PC-3 (cell line): ENCODE measurements at regions not wholly inside any gene's neighbourhood (a gene's known extent, or its start where the extent isn't known, plus 50 kb on each side); places are given as distances from the start of the nearest gene placed in this dataset.

Source experiments
- ATAC-seq: fragments of 200-7000 bp; cut with Tn5 transposase; 2 replicates; pipeline ENCODE4 v1.9.1; 2020; ENCODE audit warnings: mild to moderate bottlenecking, moderate library complexity
- BruUV-seq: library from RNA; stranded (reverse); fragments of 400-500 nt; replicated peaks from 2 replicates; lab custom pipeline; 2021; lab: Mats Ljungman, UMichigan
- CTCF ChIA-PET: fragments of 300-600 bp; sonication (Branson Sonifier 250); formaldehyde crosslinking; loops from one replicate; lab custom pipeline; 2022; ENCODE audit warnings: antibody characterized with exemption; lab: Charles Lee
- POLR2A ChIA-PET: fragments of 300-600 bp; sonication (Branson Sonifier 250); formaldehyde crosslinking; loops from one replicate; lab custom pipeline; 2022; ENCODE audit warnings: antibody characterized with exemption; ENCODE audit not compliant: unreplicated experiment; lab: Charles Lee
- DNase-seq: peaks from one replicate; pipeline ENCODE4 v3.0.0-alpha.2; 2015
- H2AFZ ChIP-seq: fragments of 300-600 bp; sonication (generic); 2 replicates; pipeline ENCODE4 v1.6.0; 2016; ENCODE audit warnings: antibody characterized with exemption, low read length
- H3F3A ChIP-seq: fragments of 300-600 bp; sonication (generic); one replicate; pipeline ENCODE4 v1.6.0; 2017; ENCODE audit warnings: antibody characterized with exemption, low read length, control low read depth, mild to moderate bottlenecking; ENCODE audit not compliant: unreplicated experiment
- H3K27ac ChIP-seq: fragments of 300-600 bp; sonication (generic); 2 replicates; pipeline ENCODE4 v1.5.1; 2016; ENCODE audit warnings: mild to moderate bottlenecking, low read length
- H3K27me3 ChIP-seq: fragments of 300-600 bp; sonication (generic); 2 replicates; pipeline ENCODE4 v1.6.1; 2016; ENCODE audit warnings: low read length, mixed read lengths
- H3K36me3 ChIP-seq: fragments of 300-600 bp; sonication (generic); 2 replicates; pipeline ENCODE4 v1.6.1; 2016; ENCODE audit warnings: low read depth, mixed run types, low read length, mixed read lengths
- H3K4me1 ChIP-seq: fragments of 300-600 bp; sonication (generic); 2 replicates; pipeline ENCODE4 v1.5.1; 2016; ENCODE audit warnings: low read length; ENCODE audit not compliant: insufficient read depth
- H3K4me2 ChIP-seq: fragments of 300-600 bp; sonication (generic); 2 replicates; pipeline ENCODE4 v1.6.0; 2016; ENCODE audit warnings: low read length
- H3K4me3 ChIP-seq: fragments of 300-600 bp; sonication (generic); 2 replicates; pipeline ENCODE4 v1.5.1; 2016; ENCODE audit warnings: mild to moderate bottlenecking, low read length, mixed read lengths
- H3K79me2 ChIP-seq: fragments of 300-600 bp; sonication (generic); 2 replicates; pipeline ENCODE4 v1.6.1; 2017; ENCODE audit warnings: low read length, mixed read lengths
- H3K9ac ChIP-seq: fragments of 300-600 bp; sonication (generic); 2 replicates; pipeline ENCODE4 v1.6.0; 2016; ENCODE audit warnings: mild to moderate bottlenecking, low read length
- H3K9me2 ChIP-seq: fragments of 300-600 bp; sonication (generic); replicated peaks from 2 replicates; pipeline ENCODE4 v1.6.1; 2016; ENCODE audit warnings: mixed run types, low read length, mixed read lengths
- H3K9me3 ChIP-seq: fragments of 300-600 bp; sonication (generic); 2 replicates; pipeline ENCODE4 v1.6.1; 2016; ENCODE audit warnings: low read length, mixed read lengths
- H4K20me1 ChIP-seq: fragments of 300-600 bp; sonication (generic); 2 replicates; pipeline ENCODE4 v1.6.1; 2016; ENCODE audit warnings: low read length, mixed read lengths
- EZH2 ChIP-seq: fragments of 300-600 bp; sonication (generic); IDR thresholded peaks from one replicate; pipeline ENCODE4 v1.6.1; 2017; ENCODE audit warnings: antibody characterized with exemption, mild to moderate bottlenecking, low read length; ENCODE audit not compliant: unreplicated experiment
- EZH2phosphoT487 ChIP-seq: fragments of 300-600 bp; sonication (generic); IDR thresholded peaks from 2 replicates; pipeline ENCODE4 v1.6.1; 2018; ENCODE audit warnings: mild to moderate bottlenecking, antibody characterized with exemption, low read length, borderline replicate concordance
- intact Hi-C: fragments of 100-400 bp; cut with micrococcal nuclease; formaldehyde crosslinking; loops from 2 replicates; pipeline ENCODE4 v1.9.0; 2023
- TF ChIP-seq, protein P1 (sequence below): fragments of 300-600 bp; sonication (generic); conservative IDR thresholded peaks from 2 replicates; pipeline ENCODE4 v1.5.1; 2017; ENCODE audit warnings: antibody characterized with exemption, low read depth, mild to moderate bottlenecking, low read length

DNA sequence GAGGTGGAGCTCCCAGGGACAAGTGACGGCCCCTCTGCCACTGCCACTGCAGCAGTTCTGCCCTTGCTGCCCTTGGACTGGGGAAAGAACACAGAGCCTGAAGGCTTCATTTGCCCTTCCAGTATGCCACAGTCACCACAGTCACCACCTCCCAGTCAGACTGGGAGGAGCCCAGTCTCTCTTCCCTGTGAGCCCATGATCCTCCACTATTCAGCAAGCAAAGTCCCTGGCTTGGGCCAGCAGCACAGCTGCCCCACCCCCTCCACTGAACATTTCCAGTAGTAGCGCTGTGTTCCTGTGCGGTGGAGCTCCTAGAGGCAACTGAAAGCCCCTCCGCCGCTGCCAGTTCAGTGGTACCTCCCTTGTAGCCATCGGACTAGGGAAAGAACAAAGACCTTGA lies 329.4 kb downstream of the MAN2A1 start:
- CTCF ChIA-PET: no interaction called here

DNA sequence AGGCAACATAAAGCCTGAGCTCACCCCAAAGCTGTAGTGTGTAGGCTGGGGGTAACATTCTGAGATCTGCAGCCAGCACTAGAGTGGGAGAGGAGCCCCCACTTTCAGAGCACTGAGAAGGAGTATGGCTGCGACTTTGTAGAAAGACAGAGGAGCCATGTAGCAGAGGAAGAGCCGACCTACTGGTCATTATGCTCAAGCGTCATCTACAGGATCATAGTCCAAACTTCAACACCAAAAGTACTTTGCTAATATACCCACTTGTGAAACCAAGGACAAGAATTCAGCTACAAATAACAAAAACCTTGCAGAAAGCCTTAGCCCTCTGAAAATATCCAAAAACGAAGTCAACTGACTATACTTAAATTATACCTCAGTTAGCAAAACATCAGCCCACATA lies 330.1 kb downstream of the MAN2A1 start:
- Histone ChIP-seq H3K9me3 (no peaks in the 10 kb centered on the region), H3K27ac (no peak overlapping the region), H3K4me3 (no peak overlapping the region), H3K9ac (no peak overlapping the region), H4K20me1 (no peaks in the 10 kb centered on the region), H3K79me2 (no peaks in the 10 kb centered on the region), H2AFZ (no peak overlapping the region), H3K27me3 (no peaks in the 10 kb centered on the region), H3K4me1 (no peaks in the 10 kb centered on the region), H3K36me3 (no peaks in the 10 kb centered on the region), H3K9me2 (no peaks in the 10 kb centered on the region), H3F3A (no peaks in the 10 kb centered on the region), H3K4me2 (no peak overlapping the region)
- DNase-seq (no peak), ATAC-seq (no peak)
- BruUV-seq: no TSS peak
- POLR2A ChIA-PET: no interaction called here
- CTCF ChIA-PET: no interaction called here
- intact Hi-C loops: no loop called here
- TF ChIP-seq, protein P1, sequence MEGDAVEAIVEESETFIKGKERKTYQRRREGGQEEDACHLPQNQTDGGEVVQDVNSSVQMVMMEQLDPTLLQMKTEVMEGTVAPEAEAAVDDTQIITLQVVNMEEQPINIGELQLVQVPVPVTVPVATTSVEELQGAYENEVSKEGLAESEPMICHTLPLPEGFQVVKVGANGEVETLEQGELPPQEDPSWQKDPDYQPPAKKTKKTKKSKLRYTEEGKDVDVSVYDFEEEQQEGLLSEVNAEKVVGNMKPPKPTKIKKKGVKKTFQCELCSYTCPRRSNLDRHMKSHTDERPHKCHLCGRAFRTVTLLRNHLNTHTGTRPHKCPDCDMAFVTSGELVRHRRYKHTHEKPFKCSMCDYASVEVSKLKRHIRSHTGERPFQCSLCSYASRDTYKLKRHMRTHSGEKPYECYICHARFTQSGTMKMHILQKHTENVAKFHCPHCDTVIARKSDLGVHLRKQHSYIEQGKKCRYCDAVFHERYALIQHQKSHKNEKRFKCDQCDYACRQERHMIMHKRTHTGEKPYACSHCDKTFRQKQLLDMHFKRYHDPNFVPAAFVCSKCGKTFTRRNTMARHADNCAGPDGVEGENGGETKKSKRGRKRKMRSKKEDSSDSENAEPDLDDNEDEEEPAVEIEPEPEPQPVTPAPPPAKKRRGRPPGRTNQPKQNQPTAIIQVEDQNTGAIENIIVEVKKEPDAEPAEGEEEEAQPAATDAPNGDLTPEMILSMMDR: no peak
- TF ChIP-seq EZH2phosphoT487 (no peak), EZH2 (no peak)

More for the DNA sequence above, 329.4 kb downstream of the MAN2A1 start:
- Histone ChIP-seq H3K27me3 (no peaks in the 10 kb centered on the region), H3K36me3 (no peaks in the 10 kb centered on the region), H3K4me3 (no peak overlapping the region), H3K79me2 (no peaks in the 10 kb centered on the region), H4K20me1 (no peaks in the 10 kb centered on the region), H3K9me3 (no peaks in the 10 kb centered on the region), H3K9ac (no peak overlapping the region), H3K4me1 (no peaks in the 10 kb centered on the region), H3K9me2 (no peaks in the 10 kb centered on the region), H2AFZ (no peak overlapping the region), H3K4me2 (no peak overlapping the region), H3F3A (no peaks in the 10 kb centered on the region), H3K27ac (no peak overlapping the region)
- intact Hi-C loops: no loop called here
- no TSS peak for BruUV-seq
- POLR2A ChIA-PET: no interaction called here
- TF ChIP-seq EZH2phosphoT487 (no peak), EZH2 (no peak)
- TF ChIP-seq, protein P1: no peak
- DNase-seq: no peak
- no peak for ATAC-seq

DNA sequence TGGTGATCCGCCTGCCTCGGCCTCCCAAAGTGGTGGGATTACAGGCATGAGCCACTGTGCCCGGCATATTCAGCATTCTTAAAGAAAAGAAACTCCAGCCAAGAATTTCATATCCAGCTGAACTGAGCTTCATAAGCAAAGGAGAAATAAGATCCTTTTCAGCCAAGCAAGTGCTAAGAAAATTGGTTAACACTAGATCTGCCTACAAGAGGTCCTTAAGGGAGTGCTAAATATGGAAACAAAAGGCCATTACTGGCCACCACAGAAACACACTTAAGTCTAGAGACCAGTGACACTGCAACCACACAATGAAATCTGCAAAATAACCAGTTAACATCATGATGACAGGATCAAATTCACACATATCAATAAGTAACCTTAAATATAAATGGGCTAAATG lies 331.5 kb downstream of the MAN2A1 start:
- Histone ChIP-seq H2AFZ (no peak overlapping the region), H4K20me1 (no peaks in the 10 kb centered on the region), H3K9me2 (no peaks in the 10 kb centered on the region), H3K4me3 (no peak overlapping the region), H3K27me3 (no peaks in the 10 kb centered on the region), H3F3A (no peaks in the 10 kb centered on the region), H3K4me1 (no peaks in the 10 kb centered on the region), H3K27ac (no peak overlapping the region), H3K79me2 (no peaks in the 10 kb centered on the region), H3K36me3 (no peaks in the 10 kb centered on the region), H3K9ac (no peak overlapping the region), H3K9me3 (no peaks in the 10 kb centered on the region), H3K4me2 (no peak overlapping the region)
- BruUV-seq: no TSS peak
- CTCF ChIA-PET: no interaction called here
- ATAC-seq (no peak), DNase-seq (no peak)
- TF ChIP-seq EZH2phosphoT487 (no peak), EZH2 (no peak)
- TF ChIP-seq, protein P1: no peak
- intact Hi-C loops: no loop called here
- POLR2A ChIA-PET: no interaction called here
